Neural progenitor cell (in vitro differentiated cells): ENCODE measurements at regions not wholly inside any gene's neighbourhood (a gene's known extent, or its start where the extent isn't known, plus 50 kb on each side); places are given as distances from the start of the nearest gene placed in this dataset.
A peak's percentile ranks its signal among the peaks of the same experiment; 100 is the strongest.

Experiments used
- DNase-seq: peaks from one replicate; pipeline ENCODE4 v3.0.0-alpha.2; 2016; ENCODE audit warnings: low spot score
- H2AFZ ChIP-seq: fragments of 200-600 bp; sonication (generic); replicated peaks from 2 replicates; pipeline ENCODE4 v1.6.1; 2016; ENCODE audit warnings: antibody characterized with exemption
- H3F3A ChIP-seq: fragments of 200-600 bp; sonication (generic); 2 replicates; pipeline ENCODE4 v1.6.1; 2016; ENCODE audit warnings: antibody characterized with exemption, low read depth
- H3K27ac ChIP-seq: fragments of 200-600 bp; sonication (generic); 2 replicates; pipeline ENCODE4 v1.5.1; 2016; ENCODE audit warnings: mild to moderate bottlenecking
- H3K27me3 ChIP-seq: fragments of 200-600 bp; sonication (generic); 2 replicates; pipeline ENCODE4 v1.6.1; 2016; ENCODE audit warnings: mild to moderate bottlenecking, moderate library complexity
- H3K36me3 ChIP-seq: fragments of 200-600 bp; sonication (generic); 2 replicates; pipeline ENCODE4 v1.5.1; 2016
- H3K4me1 ChIP-seq: fragments of 200-600 bp; sonication (generic); 2 replicates; pipeline ENCODE4 v1.6.1; 2016; ENCODE audit warnings: mixed run types
- H3K4me2 ChIP-seq: fragments of 200-600 bp; sonication (generic); 2 replicates; pipeline ENCODE4 v1.6.1; 2016
- H3K4me3 ChIP-seq: fragments of 200-600 bp; sonication (generic); 2 replicates; pipeline ENCODE4 v1.5.1; 2016
- H3K79me2 ChIP-seq: fragments of 200-600 bp; sonication (generic); 2 replicates; pipeline ENCODE4 v1.6.1; 2016; ENCODE audit warnings: low read depth
- H3K9ac ChIP-seq: fragments of 200-600 bp; sonication (generic); 2 replicates; pipeline ENCODE4 v1.6.1; 2016
- H3K9me3 ChIP-seq: fragments of 200-600 bp; sonication (generic); 2 replicates; pipeline ENCODE4 v1.5.1; 2016; ENCODE audit warnings: low read depth
- H4K20me1 ChIP-seq: fragments of 200-600 bp; sonication (generic); 2 replicates; pipeline ENCODE4 v1.6.1; 2016; ENCODE audit warnings: low read depth
- H3K27ac Mint-ChIP-seq: 3 replicates; pipeline ENCODE4 v1.8.0; 2021; ENCODE audit warnings: mixed read lengths
- H3K27me3 Mint-ChIP-seq: 2 replicates; pipeline ENCODE4 v1.8.0; 2022; ENCODE audit warnings: low read depth, mild to moderate bottlenecking, inconsistent platforms, moderate library complexity, mixed read lengths; ENCODE audit not compliant: insufficient read depth
- H3K36me3 Mint-ChIP-seq: 3 replicates; pipeline ENCODE4 v1.8.0; 2021; ENCODE audit warnings: mixed read lengths
- H3K4me1 Mint-ChIP-seq: 3 replicates; pipeline ENCODE4 v1.8.0; 2021; ENCODE audit warnings: mixed read lengths
- H3K4me3 Mint-ChIP-seq: 3 replicates; pipeline ENCODE4 v1.8.0; 2021; ENCODE audit warnings: mild to moderate bottlenecking, moderate library complexity, mixed read lengths
- H3K9me3 Mint-ChIP-seq: 3 replicates; pipeline ENCODE4 v1.8.0; 2020; ENCODE audit warnings: mixed read lengths
- CTCF ChIP-seq: fragments of 200-600 bp; sonication (generic); IDR thresholded peaks from 2 replicates; pipeline ENCODE4 v1.5.1; 2017; ENCODE audit warnings: antibody characterized with exemption, mild to moderate bottlenecking
- EZH2 ChIP-seq: fragments of 200-600 bp; sonication (generic); IDR thresholded peaks from 2 replicates; pipeline ENCODE4 v1.6.1; 2017; ENCODE audit warnings: antibody characterized with exemption, mild to moderate bottlenecking, moderate library complexity
- EZH2phosphoT487 ChIP-seq: fragments of 200-600 bp; sonication (generic); IDR thresholded peaks from 2 replicates; pipeline ENCODE4 v1.6.1; 2017; ENCODE audit warnings: antibody characterized with exemption

GRCh38 chr6:14217728-14218518 is 100.4 kb downstream of the CD83 start:
- no peaks in the 10 kb centered on the region for H4K20me1 ChIP-seq
- no peaks in the 10 kb centered on the region for H3K4me1 ChIP-seq
- H2AFZ ChIP-seq = no peak overlapping the region
- peaks cover 19% of the 10 kb centered on the region for H3K27me3 Mint-ChIP-seq
- H3K36me3 ChIP-seq = no peaks in the 10 kb centered on the region
- H3K4me2 ChIP-seq = no peak overlapping the region
- H3K4me3 Mint-ChIP-seq = no peak overlapping the region
- no peak overlapping the region for H3K27ac Mint-ChIP-seq
- H3K9me3 Mint-ChIP-seq = peaks cover 4% of the 10 kb centered on the region
- no peaks in the 10 kb centered on the region for H3K9me3 ChIP-seq
- peaks cover 12% of the 10 kb centered on the region for H3K27me3 ChIP-seq
- no peak for DNase-seq
- H3F3A ChIP-seq = no peaks in the 10 kb centered on the region
- H3K36me3 Mint-ChIP-seq = no peaks in the 10 kb centered on the region
- no peak overlapping the region for H3K9ac ChIP-seq
- TF ChIP-seq EZH2 (no peak), EZH2phosphoT487 (no peak), CTCF (no peak)
- H3K27ac ChIP-seq = no peak overlapping the region
- no peaks in the 10 kb centered on the region for H3K79me2 ChIP-seq
- peaks cover 10% of the 10 kb centered on the region for H3K4me1 Mint-ChIP-seq
- H3K4me3 ChIP-seq = no peak overlapping the region

- Mint-ChIP-seq H3K27ac (no peak overlapping the region), H3K36me3 (no peaks in the 10 kb centered on the region), H3K9me3 (no peaks in the 10 kb centered on the region), H3K4me3 (no peak overlapping the region), H3K4me1 (peaks cover 16% of the 10 kb centered on the region), H3K27me3 (peaks cover 18% of the 10 kb centered on the region)
- Histone ChIP-seq H3K27ac (no peak overlapping the region), H4K20me1 (no peaks in the 10 kb centered on the region), H3K9ac (no peak overlapping the region), H3F3A (no peaks in the 10 kb centered on the region), H3K79me2 (no peaks in the 10 kb centered on the region), H2AFZ (no peak overlapping the region), H3K27me3 (peaks cover 7% of the 10 kb centered on the region), H3K4me3 (no peak overlapping the region), H3K9me3 (no peaks in the 10 kb centered on the region), H3K4me1 (peaks cover 3% of the 10 kb centered on the region), H3K36me3 (no peaks in the 10 kb centered on the region), H3K4me2 (no peak overlapping the region)
- no peak for DNase-seq
- no peak for TF ChIP-seq EZH2
These were observed 100.9 kb downstream of the CD83 start for GRCh38 chr6:14218519-14218800.

GRCh38 chr6:14221564-14222279 is 104.2 kb downstream of the CD83 start:
- no peak overlapping the region for H3K27ac Mint-ChIP-seq
- H3K36me3 ChIP-seq = no peaks in the 10 kb centered on the region
- DNase-seq = no peak
- H3K4me3 ChIP-seq = no peak overlapping the region
- H4K20me1 ChIP-seq = no peaks in the 10 kb centered on the region
- H3K36me3 Mint-ChIP-seq = no peaks in the 10 kb centered on the region
- peaks cover 9% of the 10 kb centered on the region for H3K9me3 Mint-ChIP-seq
- TF ChIP-seq CTCF (no peak), EZH2 (no peak), EZH2phosphoT487 (no peak)
- peaks cover 21% of the 10 kb centered on the region for H3K4me1 Mint-ChIP-seq
- H3F3A ChIP-seq = no peaks in the 10 kb centered on the region
- H3K4me2 ChIP-seq = no peak overlapping the region
- H2AFZ ChIP-seq = no peak overlapping the region
- peaks cover 6% of the 10 kb centered on the region for H3K9me3 ChIP-seq
- no peak overlapping the region for H3K27ac ChIP-seq
- peaks cover 10% of the 10 kb centered on the region for H3K27me3 Mint-ChIP-seq
- H3K79me2 ChIP-seq = no peaks in the 10 kb centered on the region
- no peak overlapping the region for H3K9ac ChIP-seq
- H3K4me3 Mint-ChIP-seq = no peak overlapping the region
- peaks cover 6% of the 10 kb centered on the region for H3K4me1 ChIP-seq
- no peaks in the 10 kb centered on the region for H3K27me3 ChIP-seq

GRCh38 chr6:14222956-14223355 is 105.4 kb downstream of the CD83 start:
- peak; percentile 49 for DNase-seq
- Mint-ChIP-seq H3K36me3 (no peaks in the 10 kb centered on the region), H3K27ac (no peak overlapping the region), H3K9me3 (peaks cover 11% of the 10 kb centered on the region), H3K4me3 (peak overlapping the region; percentile 53), H3K27me3 (peaks cover 10% of the 10 kb centered on the region), H3K4me1 (peaks cover 19% of the 10 kb centered on the region)
- no peak overlapping the region for H2AFZ ChIP-seq
- H3K4me2 ChIP-seq = no peak overlapping the region
- peaks cover 6% of the 10 kb centered on the region for H3K4me1 ChIP-seq
- no peaks in the 10 kb centered on the region for H3K27me3 ChIP-seq
- no peak overlapping the region for H3K9ac ChIP-seq
- no peak for TF ChIP-seq CTCF
- TF ChIP-seq EZH2 = no peak
- no peak for TF ChIP-seq EZH2phosphoT487
- H4K20me1 ChIP-seq = no peaks in the 10 kb centered on the region
- no peak overlapping the region for H3K4me3 ChIP-seq
- H3K27ac ChIP-seq = no peak overlapping the region
- H3K79me2 ChIP-seq = no peaks in the 10 kb centered on the region
- no peaks in the 10 kb centered on the region for H3K36me3 ChIP-seq
- H3F3A ChIP-seq = no peaks in the 10 kb centered on the region
- peaks cover 7% of the 10 kb centered on the region for H3K9me3 ChIP-seq
